K562 (cell line): ENCODE measurements at regions not wholly inside any gene's neighbourhood (a gene's known extent, or its start where the extent isn't known, plus 50 kb on each side); places are given as distances from the start of the nearest gene placed in this dataset.

Experiments used
- ATAC-seq: fragments of 200-7000 bp; cut with Tn5 transposase; 3 replicates; pipeline ENCODE4 v1.9.1; 2020; ENCODE audit warnings: moderate library complexity
- BruUV-seq: library from RNA; stranded (reverse); fragments of 400-500 nt; replicated peaks from 2 replicates; lab custom pipeline; 2021; lab: Mats Ljungman, UMichigan
- CTCF ChIA-PET: fragments of 300-600 bp; formaldehyde crosslinking; extraction: SDS; loops from one replicate; lab custom pipeline; 2021; ENCODE audit warnings: low intra/inter-chr PET ratio; lab: Yijun Ruan, JAX
- POLR2A ChIA-PET: fragments of 300-600, 350-650 bp; sonication (Branson Sonifier 250); formaldehyde crosslinking; extraction: SDS; loops from one replicate; lab custom pipeline; 2021; ENCODE audit warnings: antibody characterized with exemption, inconsistent platforms; lab: Yijun Ruan, JAX
- DNase-seq, 4 experiments: peaks; one replicate each; pipeline versions ENCODE4 v3.0.0 to v3.0.0-alpha.2; 2011 to 2018; ENCODE audit warnings: low spot score in 3 of 4, mixed read lengths in 3 of 4; ENCODE audit errors: extremely low read depth in 1 of 4
- FAIRE-seq: peaks from 2 replicates; lab custom pipeline; 2011; peaks lifted over from hg19 to GRCh38; lab: Jason Lieb, UNC
- H2AFZ ChIP-seq: 2 replicates; pipeline ENCODE4 v1.6.0; 2011; ENCODE audit warnings: low read depth, low read length, control low read depth, inconsistent platforms
- H3K27ac ChIP-seq: fragments of 200-600 bp; 3 replicates; pipeline ENCODE4 v1.8.0; 2011; ENCODE audit warnings: low read depth, mild to moderate bottlenecking, control low read depth, inconsistent platforms, low read length, moderate library complexity, mixed read lengths; ENCODE audit errors: extremely low read depth
- H3K27me3 ChIP-seq, 2 experiments: fragments of 300-600 bp in 1 of 2; 2 replicates in 1 of 2; 3 replicates in 1 of 2; pipeline versions ENCODE4 v1.6.0 to v1.8.0; 2011; ENCODE audit warnings: inconsistent platforms in 2 of 2, low read length in 2 of 2, mild to moderate bottlenecking in 1 of 2, mixed read lengths in 1 of 2, moderate library complexity in 1 of 2; ENCODE audit not compliant: control insufficient read depth in 2 of 2, insufficient read depth in 2 of 2
- H3K36me3 ChIP-seq: fragments of 300-600 bp; 3 replicates; pipeline ENCODE4 v1.8.0; 2011; ENCODE audit warnings: mild to moderate bottlenecking, low read length, inconsistent platforms; ENCODE audit not compliant: control insufficient read depth, insufficient read depth
- H3K4me1 ChIP-seq, 2 experiments: fragments of 200-600 bp in 1 of 2; replicated peaks in 1 of 2; 2 replicates in 1 of 2; 3 replicates in 1 of 2; pipeline versions ENCODE4 v1.5.1 to v1.8.0; 2011; ENCODE audit warnings: inconsistent platforms in 2 of 2, low read length in 2 of 2, mild to moderate bottlenecking in 1 of 2, mixed read lengths in 1 of 2, moderate library complexity in 1 of 2; ENCODE audit not compliant: control insufficient read depth in 2 of 2, insufficient read depth in 2 of 2
- H3K4me2 ChIP-seq: 2 replicates; pipeline ENCODE4 v1.6.1; 2011; ENCODE audit warnings: low read length, control low read depth, inconsistent platforms, mixed read lengths; ENCODE audit not compliant: insufficient read depth
- H3K4me3 ChIP-seq: fragments of 200-600 bp; sonication (generic), shearing (Covaris generic); 2 replicates; pipeline ENCODE4 v1.5.1; 2016; ENCODE audit warnings: control low read depth, inconsistent platforms
- H3K79me2 ChIP-seq: fragments of 200-600 bp; 3 replicates; pipeline ENCODE4 v1.8.0; 2011; ENCODE audit warnings: low read length, inconsistent platforms; ENCODE audit not compliant: control insufficient read depth, insufficient read depth
- H3K9ac ChIP-seq, 2 experiments: 2 replicates each; pipeline versions ENCODE4 v1.6.0 to v1.6.1; 2011; ENCODE audit warnings: low read depth in 2 of 2, low read length in 2 of 2, control low read depth in 1 of 2, inconsistent platforms in 1 of 2, mild to moderate bottlenecking in 1 of 2, mixed read lengths in 1 of 2; ENCODE audit not compliant: insufficient read depth in 1 of 2
- H3K9me1 ChIP-seq: one replicate; pipeline ENCODE4 v1.6.0; 2011; ENCODE audit warnings: inconsistent platforms, mild to moderate bottlenecking, low read length, moderate library complexity; ENCODE audit not compliant: control insufficient read depth, insufficient read depth
- H3K9me3 ChIP-seq: replicated peaks from 2 replicates; pipeline ENCODE4 v1.5.1; 2011; ENCODE audit warnings: low read depth, low read length, inconsistent platforms; ENCODE audit not compliant: control insufficient read depth, insufficient read depth
- H4K20me1 ChIP-seq: replicated peaks from 2 replicates; pipeline ENCODE4 v1.6.1; 2011; ENCODE audit warnings: low read length, inconsistent platforms, mixed read lengths; ENCODE audit not compliant: control insufficient read depth, insufficient read depth
- HDAC6 ChIP-seq: IDR thresholded peaks from 2 replicates; pipeline ENCODE4 v1.6.1; 2012; ENCODE audit warnings: low read depth, mild to moderate bottlenecking, control low read depth, inconsistent platforms, low read length, moderate library complexity
- KLF16 ChIP-seq: IDR thresholded peaks from 2 replicates; pipeline ENCODE4 v1.6.1; 2016; ENCODE audit warnings: antibody characterized with exemption
- ZBTB8A ChIP-seq: fragments of 450-650 bp; IDR thresholded peaks from 2 replicates; pipeline ENCODE4 v1.6.1; 2018; ENCODE audit warnings: mild to moderate bottlenecking, moderate library complexity; ENCODE audit not compliant: partially characterized antibody
- ZC3H11A ChIP-seq: IDR thresholded peaks from 2 replicates; pipeline ENCODE4 v1.6.1; 2012; ENCODE audit warnings: low read depth, low read length, improper control_type of control experiment
- ZMIZ1 ChIP-seq, 2 experiments: fragments of 150-350 bp in 1 of 2; IDR thresholded peaks; 2 replicates each; pipeline ENCODE4 v1.6.1; 2012 to 2016; ENCODE audit warnings: low read depth in 2 of 2, low read length in 2 of 2, mild to moderate bottlenecking in 1 of 2, moderate library complexity in 1 of 2
- ZNF699 ChIP-seq: fragments of 250-450 bp; sonication (Bioruptor Pico); IDR thresholded peaks from 2 replicates; pipeline ENCODE4 v1.8.0; 2021; ENCODE audit warnings: mild to moderate bottlenecking, moderate library complexity; ENCODE audit not compliant: insufficient replicate concordance
- ZNF75A ChIP-seq: fragments of 450-650 bp; formaldehyde crosslinking; IDR thresholded peaks from 2 replicates; pipeline ENCODE4 v1.4.0; 2020; ENCODE audit warnings: mild to moderate bottlenecking
- WGBS: fragments of 100-300 bp; shearing (Covaris generic); methylation state at CpG from one replicate; pipeline ENCODE4 v1.1.6; 2016; ENCODE audit warnings: low coverage, mixed read lengths; ENCODE audit not compliant: insufficient coverage; ENCODE audit errors: missing lambda C conversion rate; 5-methylcytosine and 5-hydroxymethylcytosine counted together
- in situ Hi-C: fragments of 300-500 bp; cut with MboI; formaldehyde crosslinking; loops from 4 replicates; pipeline ENCODE4 v1.15.0; 2018; ENCODE audit warnings: inconsistent platforms, mixed read lengths
- intact Hi-C: fragments of 100-400 bp; cut with micrococcal nuclease; formaldehyde crosslinking; loops from 2 replicates; pipeline ENCODE4 v1.14.2; 2022

- BruUV-seq: no TSS peak
- Histone ChIP-seq H3K4me1 (no peaks in the 10 kb centered on the region), H2AFZ (no peak overlapping the region), H3K9ac (no peak overlapping the region), H3K36me3 (no peaks in the 10 kb centered on the region), H3K9me1 (no peaks in the 10 kb centered on the region), H3K27ac (no peak overlapping the region), H3K4me2 (no peak overlapping the region), H3K4me3 (no peak overlapping the region), H3K79me2 (no peaks in the 10 kb centered on the region), H3K27me3 (no peaks in the 10 kb centered on the region), H4K20me1 (no peaks in the 10 kb centered on the region), H3K9me3 (0 out of 2 replicates have a peak, but pooled peaks cover 1% of the 10 kb centered on the region)
- ChIA-PET POLR2A (no interaction called here), CTCF (no interaction called here)
- no peak for DNase-seq
- in situ Hi-C loops: no loop called here
- no peak for ATAC-seq
- 0% methylated on average over 2 of the region's 2 CpGs for WGBS
- no peak for FAIRE-seq
- intact Hi-C loops: no loop called here
- TF ChIP-seq KLF16 (no peak), ZBTB8A (no peak), HDAC6 (no peak), ZNF699 (CRISPR knock-in tag) (no peak), ZMIZ1 (IDR thresholded peaks at IDR 0.05; ENCODE audit: low read depth in 2 of 2, low read length in 2 of 2) (no peak), ZNF75A (CRISPR knock-in tag) (no peak), ZC3H11A (no peak)
Measured at GRCh38 chr4:137375111-137375850, 157.0 kb downstream of the PCDH18 start.
